IPS-20b (cell line): ENCODE measurements at regions not wholly inside any gene's neighbourhood (a gene's known extent, or its start where the extent isn't known, plus 50 kb on each side); places are given as distances from the start of the nearest gene placed in this dataset.

ENCODE experiments used
- H3K27ac ChIP-seq: one replicate; pipeline ENCODE4 v1.5.1; 2013; ENCODE audit warnings: low read length
- H3K27me3 ChIP-seq: 2 replicates; pipeline ENCODE4 v1.6.1; 2013; ENCODE audit warnings: mild to moderate bottlenecking, low read length, inconsistent platforms; ENCODE audit not compliant: insufficient read depth
- H3K36me3 ChIP-seq: 2 replicates; pipeline ENCODE4 v1.6.1; 2013; ENCODE audit warnings: low read depth, mild to moderate bottlenecking, inconsistent platforms, low read length, moderate library complexity; ENCODE audit not compliant: insufficient read depth
- H3K4me1 ChIP-seq: 2 replicates; pipeline ENCODE4 v1.6.1; 2013; ENCODE audit warnings: mild to moderate bottlenecking, control low read depth, inconsistent platforms, low read length, moderate library complexity; ENCODE audit not compliant: insufficient read depth
- H3K4me3 ChIP-seq: 2 replicates; pipeline ENCODE4 v1.5.1; 2013; ENCODE audit warnings: mild to moderate bottlenecking, low read length, inconsistent platforms
- H3K9ac ChIP-seq: 2 replicates; pipeline ENCODE4 v1.6.1; 2013; ENCODE audit warnings: low read depth, mild to moderate bottlenecking, inconsistent platforms, low read length, moderate library complexity
- H3K9me3 ChIP-seq: 2 replicates; pipeline ENCODE4 v1.6.1; 2013; ENCODE audit warnings: mild to moderate bottlenecking, low read depth, low read length, inconsistent platforms; ENCODE audit not compliant: insufficient read depth

- H3K9ac ChIP-seq = no peak overlapping the region
- H3K9me3 ChIP-seq = peaks cover 14% of the 10 kb centered on the region
- H3K4me3 ChIP-seq = no peak overlapping the region
- no peaks in the 10 kb centered on the region for H3K4me1 ChIP-seq
- H3K36me3 ChIP-seq = no peaks in the 10 kb centered on the region
- no peaks in the 10 kb centered on the region for H3K27me3 ChIP-seq
- no peak overlapping the region for H3K27ac ChIP-seq
Observed at GRCh38 chr19:31832176-31832548, 482.9 kb upstream of the TSHZ3 start.

GRCh38 chr19:31834070-31834469, 484.8 kb upstream of the TSHZ3 start:
- Histone ChIP-seq H3K27me3 (no peaks in the 10 kb centered on the region), H3K27ac (no peak overlapping the region), H3K9ac (no peak overlapping the region), H3K4me3 (no peak overlapping the region), H3K4me1 (no peaks in the 10 kb centered on the region), H3K9me3 (peaks cover 14% of the 10 kb centered on the region), H3K36me3 (no peaks in the 10 kb centered on the region)

- H3K4me1 ChIP-seq = no peaks in the 10 kb centered on the region
- H3K36me3 ChIP-seq = no peaks in the 10 kb centered on the region
- H3K27ac ChIP-seq = no peak overlapping the region
- no peak overlapping the region for H3K4me3 ChIP-seq
- H3K9ac ChIP-seq = no peak overlapping the region
- no peaks in the 10 kb centered on the region for H3K27me3 ChIP-seq
- peaks cover 14% of the 10 kb centered on the region for H3K9me3 ChIP-seq
Observed at GRCh38 chr19:31838163-31838815, 489.1 kb upstream of the TSHZ3 start.

GRCh38 chr19:31840371-31840770, 491.1 kb upstream of the TSHZ3 start:
- Histone ChIP-seq H3K4me1 (no peaks in the 10 kb centered on the region), H3K36me3 (no peaks in the 10 kb centered on the region), H3K27ac (no peak overlapping the region), H3K9me3 (no peaks in the 10 kb centered on the region; the same call in 1 of the 2 replicates), H3K4me3 (no peak overlapping the region), H3K27me3 (no peaks in the 10 kb centered on the region), H3K9ac (no peak overlapping the region)

GRCh38 chr19:31841755-31842154, 492.5 kb upstream of the TSHZ3 start:
- Histone ChIP-seq H3K27ac (no peak overlapping the region), H3K4me3 (no peak overlapping the region), H3K36me3 (no peaks in the 10 kb centered on the region), H3K9ac (no peak overlapping the region), H3K9me3 (no peaks in the 10 kb centered on the region; the same call in 1 of the 2 replicates), H3K27me3 (no peaks in the 10 kb centered on the region), H3K4me1 (no peaks in the 10 kb centered on the region)

- Histone ChIP-seq H3K9ac (no peak overlapping the region), H3K9me3 (peaks cover 39% of the 10 kb centered on the region), H3K36me3 (no peaks in the 10 kb centered on the region), H3K4me3 (no peak overlapping the region), H3K4me1 (no peaks in the 10 kb centered on the region), H3K27ac (no peak overlapping the region), H3K27me3 (no peaks in the 10 kb centered on the region)
Observed at GRCh38 chr19:31863122-31863521, 482.3 kb upstream of the ZNF507 start.

GRCh38 chr19:31874313-31874712, 471.1 kb upstream of the ZNF507 start:
- H3K9ac ChIP-seq = no peak overlapping the region
- no peaks in the 10 kb centered on the region for H3K9me3 ChIP-seq
- H3K36me3 ChIP-seq = no peaks in the 10 kb centered on the region
- no peaks in the 10 kb centered on the region for H3K27me3 ChIP-seq
- H3K4me3 ChIP-seq = no peak overlapping the region
- no peaks in the 10 kb centered on the region for H3K4me1 ChIP-seq
- H3K27ac ChIP-seq = no peak overlapping the region

GRCh38 chr19:31875591-31875990, 469.8 kb upstream of the ZNF507 start:
- Histone ChIP-seq H3K9me3 (no peaks in the 10 kb centered on the region), H3K4me3 (no peak overlapping the region), H3K9ac (no peak overlapping the region), H3K27me3 (no peaks in the 10 kb centered on the region), H3K36me3 (no peaks in the 10 kb centered on the region), H3K4me1 (peaks cover 6% of the 10 kb centered on the region; the same call in 1 of the 2 replicates), H3K27ac (no peak overlapping the region)

- Histone ChIP-seq H3K27ac (no peak overlapping the region), H3K4me3 (no peak overlapping the region), H3K4me1 (peaks cover 6% of the 10 kb centered on the region; the same call in 1 of the 2 replicates), H3K36me3 (no peaks in the 10 kb centered on the region), H3K9ac (no peak overlapping the region), H3K9me3 (no peaks in the 10 kb centered on the region), H3K27me3 (no peaks in the 10 kb centered on the region)
Observed at GRCh38 chr19:31880283-31880682, 465.1 kb upstream of the ZNF507 start.

GRCh38 chr19:31881988-31882387, 463.4 kb upstream of the ZNF507 start:
- peaks cover 6% of the 10 kb centered on the region; the same call in 1 of the 2 replicates for H3K4me1 ChIP-seq
- H3K27ac ChIP-seq = no peak overlapping the region
- H3K9ac ChIP-seq = no peak overlapping the region
- H3K4me3 ChIP-seq = no peak overlapping the region
- no peaks in the 10 kb centered on the region for H3K9me3 ChIP-seq
- H3K27me3 ChIP-seq = no peaks in the 10 kb centered on the region
- no peaks in the 10 kb centered on the region for H3K36me3 ChIP-seq

- Histone ChIP-seq H3K36me3 (no peaks in the 10 kb centered on the region), H3K4me3 (no peak overlapping the region), H3K9me3 (no peaks in the 10 kb centered on the region), H3K27me3 (no peaks in the 10 kb centered on the region), H3K9ac (no peak overlapping the region), H3K27ac (no peak overlapping the region), H3K4me1 (peaks cover 6% of the 10 kb centered on the region; the same call in 1 of the 2 replicates)
Observed at GRCh38 chr19:31882709-31883108, 462.7 kb upstream of the ZNF507 start.

- Histone ChIP-seq H3K27ac (no peak overlapping the region), H3K36me3 (no peaks in the 10 kb centered on the region), H3K9ac (no peak overlapping the region), H3K4me3 (no peak overlapping the region), H3K27me3 (no peaks in the 10 kb centered on the region), H3K4me1 (peaks cover 6% of the 10 kb centered on the region; the same call in 1 of the 2 replicates), H3K9me3 (no peaks in the 10 kb centered on the region)
Observed at GRCh38 chr19:31883296-31883990, 462.0 kb upstream of the ZNF507 start.
